Muscle of arm (tissue), 1 donor: ENCODE measurements at regions not wholly inside any gene's neighbourhood (a gene's known extent, or its start where the extent isn't known, plus 50 kb on each side); places are given as distances from the start of the nearest gene placed in this dataset.

Experiments used
- DNase-seq: peaks from one replicate; pipeline ENCODE4 v3.0.0-alpha.2; 2013

DNA sequence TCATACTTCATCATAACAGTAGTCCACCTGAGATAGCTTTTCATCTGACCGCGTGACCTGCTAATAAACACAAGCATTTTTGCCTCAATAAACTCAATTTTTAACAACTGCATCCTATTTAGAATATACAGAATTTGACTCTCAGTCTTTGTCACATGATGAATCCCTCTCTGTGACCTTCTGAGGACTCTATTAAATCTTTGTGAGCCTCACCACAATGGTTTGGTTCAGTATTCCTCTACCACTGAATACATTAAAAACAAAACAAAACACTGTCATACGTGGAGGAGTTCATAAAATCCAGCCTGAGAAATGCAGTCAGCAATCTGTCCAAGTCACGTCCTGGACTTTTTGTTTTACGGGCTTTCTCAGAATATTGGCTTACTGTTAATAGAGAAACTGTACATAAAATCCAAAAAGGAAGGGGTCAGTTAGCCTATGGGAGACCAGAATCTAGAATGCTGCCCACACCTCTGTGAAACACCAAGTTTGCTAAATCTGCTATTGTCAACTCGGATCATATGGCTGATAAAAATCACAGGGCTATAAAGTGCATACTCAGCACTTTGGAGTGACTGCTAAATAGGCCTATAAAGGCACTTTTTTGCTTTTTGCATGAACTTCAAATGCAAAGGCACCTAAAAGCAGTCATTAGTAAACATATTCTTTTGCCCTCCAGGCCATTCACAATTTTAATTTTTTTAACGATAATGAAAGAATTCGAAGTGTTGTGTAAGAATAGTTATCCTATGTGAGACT, 190.3 kb upstream of the HDDC2 start:
- no peak for DNase-seq

DNA sequence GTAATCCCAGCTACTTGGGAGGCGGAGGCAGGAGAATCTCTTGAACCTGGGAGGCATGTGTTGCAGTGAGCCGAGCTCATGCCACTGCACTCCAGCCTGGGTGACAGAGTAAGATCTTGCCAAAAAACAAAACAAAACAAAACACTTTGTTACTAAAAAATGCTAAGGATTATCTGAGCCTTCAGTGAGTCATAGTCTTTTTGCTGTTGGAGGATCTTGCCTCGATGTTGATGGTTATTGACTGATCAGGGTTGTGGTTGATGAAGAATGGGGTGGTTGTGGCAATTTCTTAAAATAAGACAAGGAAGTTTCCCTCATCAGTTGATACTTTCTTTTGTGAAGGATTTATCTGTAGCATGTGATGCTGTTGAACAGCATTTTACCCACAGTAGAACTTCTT, 196.8 kb upstream of the HDDC2 start:
- DNase-seq: no peak

DNA sequence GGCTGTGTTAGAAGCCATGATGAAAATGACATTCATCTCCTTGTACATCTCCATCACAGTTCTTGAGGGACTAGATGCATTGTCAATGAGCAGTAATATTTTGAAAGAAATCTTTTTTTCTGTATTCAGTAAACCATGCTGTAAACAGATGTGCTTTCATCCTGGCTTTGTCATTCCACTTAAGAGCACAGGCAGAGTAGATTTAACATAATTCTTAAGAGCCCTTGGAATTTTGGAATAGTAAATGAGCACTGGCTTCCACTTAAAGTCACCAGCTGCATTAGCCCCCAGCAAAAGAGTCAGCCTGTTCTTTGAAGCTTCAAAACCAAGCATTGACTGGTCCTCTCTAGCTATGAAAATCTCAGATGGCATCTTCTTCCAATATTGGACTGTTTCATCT, 197.8 kb upstream of the HDDC2 start:
- DNase-seq: no peak

DNA sequence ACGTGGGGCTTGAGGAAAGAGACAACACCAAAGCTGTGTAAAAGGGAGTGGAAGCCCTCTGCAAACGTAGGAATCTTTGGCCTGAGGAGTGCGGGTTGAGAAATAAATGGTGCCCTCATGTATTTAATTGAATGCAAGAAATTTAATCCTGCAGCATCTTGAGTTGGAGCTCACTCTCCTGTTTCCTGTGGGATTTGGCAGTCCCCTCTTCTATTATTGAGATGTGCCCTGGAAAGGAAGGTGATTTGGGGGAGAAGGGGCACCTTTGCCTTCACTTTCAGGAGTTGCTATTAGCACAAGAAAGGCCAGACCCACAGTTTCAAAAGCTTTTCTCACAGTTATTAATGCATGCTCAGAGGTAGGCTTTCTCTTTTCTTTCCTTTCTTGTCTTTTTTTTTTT, 201.4 kb upstream of the HDDC2 start:
- no peak for DNase-seq

DNA sequence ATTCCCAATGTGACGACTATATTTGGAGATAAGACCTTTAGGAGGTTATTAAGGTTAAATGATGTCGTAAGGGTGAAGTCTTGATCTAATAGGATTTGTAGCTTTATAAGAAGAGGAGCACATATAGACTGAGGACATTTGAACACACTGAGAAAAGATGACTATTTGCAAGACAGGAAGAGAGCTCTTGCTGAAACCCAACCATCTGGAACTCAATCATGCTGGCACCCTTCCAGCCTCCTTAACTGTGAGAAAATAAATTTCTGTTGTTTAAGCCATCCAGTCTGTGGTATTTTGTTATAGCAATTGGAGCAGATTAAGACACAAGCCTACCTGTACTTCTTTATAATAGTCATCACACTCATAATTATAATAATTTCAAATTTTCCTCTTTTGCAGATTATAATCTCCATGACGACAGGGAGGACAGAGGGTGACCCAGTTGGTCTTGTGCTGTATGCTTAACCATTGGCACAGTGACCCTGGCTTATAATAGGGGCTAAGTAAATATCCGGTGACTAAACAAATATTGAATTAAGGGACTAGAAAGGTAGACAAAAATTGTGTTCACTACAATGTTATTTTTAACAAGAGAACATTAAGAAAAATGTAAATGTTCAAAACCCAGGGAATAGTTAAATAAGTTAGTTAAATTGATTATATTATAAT, 206.4 kb upstream of the HDDC2 start:
- DNase-seq: peak; percentile 11

DNA sequence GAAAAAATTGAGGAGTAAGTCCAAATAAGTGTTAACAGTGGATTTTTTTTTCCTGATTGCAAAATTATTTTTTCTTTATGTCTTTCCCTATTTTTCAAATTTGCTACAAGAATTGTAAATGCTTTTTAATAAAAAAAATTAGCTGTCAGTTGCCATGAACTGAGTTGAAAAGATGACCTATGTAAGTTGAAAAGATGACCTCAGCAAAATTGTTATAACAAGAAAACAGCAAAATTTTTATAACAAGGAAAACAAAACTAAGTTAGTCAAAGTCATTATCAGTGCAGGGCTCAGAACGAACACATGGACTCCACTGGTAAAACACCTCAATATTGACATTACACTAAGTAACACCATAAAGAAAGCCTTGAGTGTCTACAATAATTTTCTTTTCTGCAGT, 207.0 kb upstream of the HDDC2 start:
- no peak for DNase-seq

DNA sequence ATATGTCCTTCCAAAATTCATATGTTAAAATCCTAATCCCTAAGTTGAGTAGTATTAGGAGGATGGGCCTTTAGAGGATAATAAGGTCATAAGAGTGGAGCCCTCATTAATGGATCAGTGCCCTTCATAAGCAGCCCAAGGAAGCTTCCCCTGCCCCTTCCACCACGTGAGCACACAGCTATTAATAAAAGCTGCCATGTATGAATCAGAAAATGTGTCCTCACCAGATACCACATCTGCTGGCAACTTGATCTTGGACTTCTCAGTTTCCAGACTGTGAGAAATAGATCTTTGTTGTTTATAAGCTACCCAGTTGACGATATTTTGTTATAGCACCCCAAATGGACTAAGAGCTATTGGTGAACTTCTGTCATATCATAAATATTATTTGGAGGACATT, 207.7 kb upstream of the HDDC2 start:
- no peak for DNase-seq

DNA sequence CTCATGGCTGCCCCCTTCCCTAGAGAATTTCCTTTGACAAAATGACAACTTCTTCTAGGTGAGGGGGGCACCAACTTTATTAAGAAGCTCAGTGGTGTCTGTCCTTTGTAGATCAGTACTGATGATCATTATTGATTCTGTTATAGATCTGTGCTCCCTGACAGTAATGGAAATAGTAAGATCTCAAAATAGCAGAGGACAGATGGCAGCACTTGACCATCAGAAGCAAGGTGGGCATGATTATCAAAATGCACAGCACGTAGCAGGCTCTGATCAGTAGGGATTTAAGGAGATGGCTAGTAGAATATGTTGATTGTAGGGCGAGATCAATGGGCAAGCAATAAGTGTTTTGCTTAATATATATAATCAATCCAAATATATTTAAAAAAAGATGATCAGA, 208.6 kb upstream of the HDDC2 start:
- DNase-seq: no peak

DNA sequence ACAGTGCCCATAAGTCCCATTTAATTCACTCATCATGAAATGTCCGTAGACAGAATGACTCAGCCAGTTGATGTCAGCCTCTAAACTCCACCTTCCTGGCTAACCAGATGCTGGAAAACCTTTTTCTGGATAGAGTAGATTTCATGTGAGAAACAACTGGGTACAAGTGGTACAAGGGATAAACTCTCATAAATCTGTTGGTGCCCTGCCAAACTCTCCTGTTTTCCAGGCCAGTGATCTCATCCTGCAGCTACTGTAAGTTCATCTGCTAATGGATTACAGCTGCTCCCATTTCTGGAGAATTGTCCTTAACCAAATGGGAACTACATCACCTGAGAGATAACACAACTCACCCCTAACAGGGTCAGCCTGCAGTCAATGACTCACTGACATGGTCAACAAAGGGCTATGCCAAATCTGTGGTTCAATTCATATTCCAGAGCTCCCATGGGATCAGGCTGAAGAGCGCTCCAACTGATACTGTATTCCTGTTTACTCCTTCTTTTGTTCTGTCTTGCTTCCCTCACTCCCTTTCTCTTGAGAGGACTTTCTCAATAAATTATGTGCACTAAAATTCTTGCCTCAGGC, 210.1 kb upstream of the HDDC2 start:
- no peak for DNase-seq

DNA sequence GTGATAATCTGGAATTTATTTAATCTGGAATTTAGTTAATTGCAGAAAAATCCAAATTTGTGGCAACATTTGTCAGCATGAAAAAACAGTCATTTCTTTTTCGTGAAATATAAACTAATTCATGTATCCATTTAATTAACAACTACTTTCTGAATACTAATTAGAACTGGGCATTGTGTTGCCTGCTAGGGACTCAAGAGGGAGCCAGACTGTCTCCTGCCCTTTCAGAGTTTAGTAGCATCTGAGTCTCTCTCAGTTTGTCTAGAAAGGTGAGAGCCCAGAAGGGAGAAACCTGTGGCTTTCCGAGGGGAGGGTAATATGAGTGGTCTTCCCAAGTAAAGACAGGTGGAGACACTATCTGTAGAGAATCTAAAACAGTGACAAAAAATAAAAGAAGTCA, 210.9 kb upstream of the HDDC2 start:
- DNase-seq: no peak

DNA sequence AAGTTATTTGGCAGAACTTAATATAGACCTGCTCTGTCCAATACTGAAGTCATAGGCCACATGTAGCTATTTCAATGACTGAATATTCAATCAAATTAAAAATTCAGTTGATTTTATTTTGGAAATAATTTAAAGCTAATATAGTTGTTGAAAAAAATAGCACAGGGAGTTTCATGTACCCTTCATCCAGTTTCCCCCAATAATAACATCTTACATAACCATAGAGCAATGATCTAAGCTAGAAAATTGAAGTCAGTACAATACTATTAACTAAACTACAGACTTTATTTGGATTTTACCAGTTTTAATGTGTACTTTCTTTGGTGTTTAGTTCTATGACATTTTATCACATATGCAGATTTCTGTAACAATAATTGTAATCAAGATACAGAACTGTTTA, 212.2 kb upstream of the HDDC2 start:
- DNase-seq: no peak

DNA sequence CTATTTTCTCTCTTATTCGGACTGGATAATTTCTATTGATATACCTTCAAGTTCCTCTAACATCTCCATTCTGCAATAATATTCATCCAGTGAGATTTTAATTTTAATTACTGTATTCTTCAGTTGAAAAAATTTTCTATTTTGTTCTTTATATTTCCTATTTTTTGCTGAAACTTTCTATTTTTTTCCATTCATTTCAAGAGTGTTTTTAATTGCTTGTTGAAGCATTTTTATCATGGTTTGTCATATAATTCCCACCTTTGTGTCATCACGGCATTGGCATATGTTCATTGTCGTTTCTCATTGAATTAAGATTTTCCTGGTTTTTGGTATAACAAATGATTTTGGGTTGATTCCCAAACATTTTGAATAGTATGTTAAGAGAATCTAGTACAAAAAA, 214.9 kb upstream of the HDDC2 start:
- DNase-seq: no peak

DNA sequence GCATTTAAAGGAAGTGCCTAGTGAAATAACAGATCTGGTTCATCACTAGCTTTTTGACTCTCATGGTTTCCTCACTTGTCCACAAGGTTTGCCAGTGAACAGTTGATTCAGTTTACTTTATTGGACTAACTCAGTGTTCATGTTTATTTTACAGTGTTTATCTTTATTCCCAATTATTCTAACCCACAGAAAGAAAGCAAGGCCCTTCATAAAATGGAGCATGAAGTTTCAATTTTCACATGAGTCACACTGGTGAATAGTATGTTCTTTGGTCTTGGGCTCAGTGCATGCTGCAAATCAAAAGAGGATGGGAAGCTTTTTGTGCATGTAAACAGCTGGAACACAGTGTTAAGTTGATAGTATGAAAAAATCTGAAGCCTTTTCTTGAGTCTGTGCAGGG, 217.6 kb upstream of the HDDC2 start:
- DNase-seq: no peak

DNA sequence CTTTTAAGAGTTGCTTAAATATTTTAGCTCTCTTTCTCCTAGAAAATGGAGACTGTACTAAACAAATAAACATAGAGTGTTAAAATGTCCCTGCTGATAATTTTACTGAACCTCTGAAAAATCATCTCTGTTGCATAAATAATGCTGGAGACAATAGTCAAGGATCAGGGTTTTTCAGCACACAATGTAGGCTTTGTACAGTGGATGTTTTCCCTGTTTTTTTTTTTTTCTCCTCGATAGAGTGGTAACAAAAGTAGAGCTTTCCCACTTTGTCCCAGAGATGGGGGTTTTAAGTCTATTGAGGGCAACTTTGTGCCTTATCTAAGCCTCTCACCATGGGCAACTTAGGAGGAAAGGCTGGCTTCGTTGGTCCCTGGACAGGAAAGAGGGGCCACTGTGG, 222.6 kb upstream of the HDDC2 start:
- DNase-seq: no peak

DNA sequence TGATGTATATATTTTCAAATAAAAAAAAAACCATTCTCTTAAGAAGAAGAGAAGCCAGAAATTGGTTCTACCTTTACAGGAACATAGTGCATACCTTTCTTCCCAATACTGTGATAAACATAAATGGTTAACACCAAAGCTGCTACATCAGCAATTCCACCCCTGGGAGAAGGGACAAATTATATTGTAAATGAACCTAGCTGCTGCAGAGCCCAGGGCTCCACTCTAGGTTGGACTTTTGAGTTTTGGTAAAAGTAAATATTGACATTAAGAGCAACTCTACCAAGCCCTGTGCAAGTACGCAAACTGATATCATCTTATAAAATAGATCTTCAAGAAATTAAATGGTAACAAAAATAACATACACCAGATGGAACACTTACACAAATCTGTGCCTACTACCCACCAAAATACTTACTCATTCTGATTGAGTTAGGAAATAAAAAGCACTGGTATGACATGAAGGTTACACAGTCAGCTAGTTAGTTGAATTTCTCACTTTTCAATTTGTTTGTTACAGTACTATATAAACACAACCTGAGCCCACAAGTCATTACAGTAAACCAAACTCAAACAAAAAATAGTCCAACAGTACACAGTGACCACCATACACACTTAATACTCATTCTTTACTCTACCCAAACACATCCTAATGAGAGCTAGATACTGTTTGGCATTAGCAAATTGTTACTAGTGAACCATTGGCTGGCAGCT, 223.3 kb upstream of the HEY2 start:
- DNase-seq: no peak

DNA sequence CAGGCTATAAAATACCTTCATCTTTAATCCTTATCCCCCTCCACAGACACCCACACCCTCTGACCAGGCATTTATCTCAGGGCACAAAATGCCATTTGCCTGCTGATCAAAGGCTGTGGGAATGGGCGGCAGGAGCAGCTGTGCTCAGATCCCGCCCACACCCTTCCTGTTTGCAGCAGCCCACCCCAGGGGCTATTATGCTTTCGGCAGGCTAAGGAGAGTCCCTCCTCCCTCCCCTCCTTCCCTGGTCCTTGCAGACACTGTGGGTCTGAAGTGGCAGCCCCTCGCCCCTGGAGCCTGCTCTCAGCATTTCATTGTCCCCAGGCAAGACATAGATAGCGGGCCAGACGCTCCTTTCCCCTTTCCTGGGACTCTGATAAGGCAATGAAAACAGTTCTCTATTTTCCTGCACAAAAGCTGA, 220.8 kb upstream of the HEY2 start:
- no peak for DNase-seq

DNA sequence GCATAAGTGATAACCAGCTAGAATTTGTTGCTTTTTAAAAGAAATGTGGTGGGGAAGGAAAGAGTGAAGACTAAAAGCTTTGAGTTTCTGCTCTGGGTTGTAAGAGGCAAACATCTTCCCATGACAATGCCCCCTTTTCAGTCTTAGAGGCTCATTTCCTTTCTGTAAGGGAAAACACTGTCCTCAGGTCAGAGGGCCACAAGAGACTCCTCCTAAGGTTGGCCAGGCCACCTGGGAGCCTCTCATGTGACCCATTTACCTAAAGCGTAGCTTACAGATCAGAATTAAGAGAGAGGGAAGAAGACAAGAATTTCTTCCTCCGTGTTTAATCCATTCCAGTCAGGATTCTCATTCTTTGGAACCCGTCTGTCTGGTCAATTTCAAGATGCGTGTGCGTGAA, 220.4 kb upstream of the HEY2 start:
- DNase-seq: no peak

DNA sequence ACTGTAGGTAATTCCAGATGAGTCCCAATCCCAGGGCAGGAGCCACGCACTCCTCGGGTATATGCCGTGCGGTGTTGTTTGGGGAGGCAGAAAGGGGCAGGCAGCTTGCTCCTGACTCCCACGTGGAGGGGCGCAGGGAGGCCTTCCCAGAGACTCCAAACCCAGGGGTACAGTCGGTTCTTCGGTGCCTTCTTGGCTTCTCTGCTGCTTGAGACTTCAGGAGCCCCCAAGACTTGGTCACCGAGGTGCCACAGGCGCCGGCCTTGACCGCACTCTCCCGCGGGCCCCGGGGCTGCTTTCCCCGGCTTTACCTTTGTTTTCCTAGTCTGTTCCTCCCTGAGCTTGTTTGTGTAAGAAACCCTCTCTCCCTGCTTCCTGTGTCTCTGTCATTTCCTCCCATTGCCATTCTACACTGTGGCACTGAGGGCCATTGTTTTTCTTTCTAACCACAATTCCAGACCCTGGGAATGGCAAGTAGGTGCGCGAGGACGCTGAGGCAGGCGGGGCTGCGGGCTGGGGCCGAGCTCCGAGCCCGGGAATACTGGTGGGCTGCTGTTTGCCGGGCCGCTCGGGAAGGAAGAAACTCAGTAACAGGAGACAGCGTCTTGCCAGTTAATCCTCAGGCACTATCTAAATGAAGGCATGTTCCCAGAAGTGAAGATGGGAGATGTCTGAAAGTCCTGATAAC, 215.6 kb upstream of the HEY2 start:
- DNase-seq: no peak

DNA sequence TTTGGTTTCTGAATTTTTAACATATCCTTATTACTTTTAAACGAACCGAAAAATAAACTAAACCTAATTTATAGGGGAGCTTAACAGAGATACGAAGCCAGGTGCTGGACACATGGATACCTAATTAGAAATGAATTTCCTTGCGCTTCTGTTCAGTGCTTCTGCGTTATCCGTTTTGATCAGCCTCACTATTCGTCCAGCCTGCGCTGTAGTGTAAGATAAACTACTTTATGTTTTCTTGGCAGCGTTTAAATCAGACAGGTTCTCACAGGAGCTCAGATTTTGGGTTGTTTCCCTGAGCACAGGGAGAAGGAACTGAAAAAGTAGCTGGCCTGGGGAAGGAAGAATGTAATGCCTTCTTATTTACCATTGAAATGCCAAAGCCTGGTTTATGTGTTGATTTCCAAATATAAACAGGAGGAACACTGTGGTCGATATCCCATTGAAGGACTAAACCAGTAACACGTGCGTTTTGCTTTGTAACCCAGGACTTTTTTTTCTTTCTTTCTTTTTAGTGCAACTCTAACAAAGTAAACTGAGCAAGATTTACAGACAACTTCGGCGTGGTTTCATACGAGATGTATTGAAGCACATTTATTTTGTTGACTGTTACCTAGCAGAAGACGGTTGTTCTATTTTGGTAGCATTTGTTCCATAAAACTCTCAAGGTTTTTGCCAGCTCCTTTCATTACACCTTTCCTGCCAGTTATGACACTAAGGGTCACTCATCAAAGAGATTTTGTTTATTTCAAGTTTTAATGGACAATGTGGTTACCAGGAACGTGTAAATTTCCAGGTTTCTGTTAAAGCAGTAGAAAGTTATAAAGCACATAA, 214.8 kb upstream of the HEY2 start:
- no peak for DNase-seq

DNA sequence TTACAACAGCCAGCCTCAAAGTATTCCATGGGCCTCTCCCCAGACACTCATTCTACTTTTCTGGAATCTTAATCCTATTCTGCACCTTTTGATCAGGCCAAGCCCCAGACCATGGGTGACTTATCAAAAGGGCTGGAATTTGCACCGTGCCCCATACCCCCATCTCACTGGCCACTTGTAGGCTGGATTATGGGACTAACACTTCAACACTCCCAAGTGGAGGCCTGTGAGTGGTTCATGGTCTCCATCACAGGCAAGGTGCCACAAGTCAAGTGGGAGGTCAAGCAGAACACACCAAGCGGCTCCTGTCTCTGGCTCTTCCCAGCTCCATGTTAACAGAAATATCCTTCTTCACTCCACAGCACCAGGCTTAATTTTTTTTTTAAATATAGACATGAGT, 212.3 kb upstream of the HEY2 start:
- DNase-seq: no peak

DNA sequence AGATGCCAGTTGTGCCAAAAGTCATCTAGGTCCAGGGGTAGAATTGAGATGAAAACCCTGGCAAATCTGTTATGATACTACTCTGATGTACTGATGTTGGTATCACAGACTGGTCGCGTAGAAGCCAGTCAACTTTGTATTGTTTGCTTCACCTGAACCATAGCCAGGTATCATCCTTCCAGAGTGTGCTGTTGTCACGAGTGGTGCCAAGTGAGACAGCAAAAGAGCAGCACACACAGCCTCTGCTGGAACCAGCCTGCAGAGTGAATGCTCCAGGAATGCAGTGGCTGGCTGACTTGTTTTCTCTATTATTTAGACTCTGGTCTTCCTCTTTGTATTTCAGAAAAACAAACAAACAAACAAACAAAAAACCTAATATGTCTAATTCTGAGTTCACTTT, 209.5 kb upstream of the HEY2 start:
- no peak for DNase-seq
